B cell (primary cell): ENCODE measurements at regions not wholly inside any gene's neighbourhood (a gene's known extent, or its start where the extent isn't known, plus 50 kb on each side); places are given as distances from the start of the nearest gene placed in this dataset.

Experiments
- ATAC-seq: fragments of 200-7000 bp; cut with Tn5 transposase; one replicate; pipeline ENCODE4 v1.10.0; 2021; ENCODE audit warnings: low read depth, mild to moderate bottlenecking, moderate number of reproducible peaks, moderate library complexity
- CTCF ChIA-PET: fragments of 350-600 bp; sonication (Branson Sonifier 250); formaldehyde crosslinking; loops from one replicate; lab custom pipeline; 2021; ENCODE audit warnings: antibody characterized with exemption, inconsistent platforms; lab: Charles Lee
- POLR2A ChIA-PET: fragments of 350-600 bp; sonication (Branson Sonifier 250); formaldehyde crosslinking; loops from one replicate; lab custom pipeline; 2021; ENCODE audit warnings: antibody characterized with exemption; lab: Charles Lee
- DNase-seq: peaks from one replicate; pipeline ENCODE4 v3.0.0; 2013
- H2AFZ ChIP-seq: 2 replicates; pipeline ENCODE4 v1.6.1; 2012; ENCODE audit warnings: mild to moderate bottlenecking, low read depth, low read length; ENCODE audit not compliant: insufficient read depth, poor library complexity, severe bottlenecking
- H3K27ac ChIP-seq, 2 donors: 1 replicate in 1 of 2; 2 replicates in 1 of 2; pipeline ENCODE4 v1.5.1; 2012 to 2013; ENCODE audit warnings: low read length in 2 of 2, mild to moderate bottlenecking in 2 of 2, moderate library complexity in 1 of 2
- H3K27me3 ChIP-seq, 4 experiments: fragments of 200-600 bp in 1 of 4; sonication (generic) in 1 of 4; replicated peaks in 1 of 4; 1 replicate in 2 of 4; 2 replicates in 2 of 4; pipeline versions ENCODE4 v1.6.1 to v1.7.0; 2013 to 2016; ENCODE audit warnings: low read length in 3 of 4, mild to moderate bottlenecking in 2 of 4, mixed read lengths in 1 of 4, moderate library complexity in 1 of 4; ENCODE audit not compliant: insufficient read depth in 4 of 4, control insufficient read depth in 3 of 4; ENCODE audit errors: control extremely low read depth in 1 of 4
- H3K36me3 ChIP-seq, 2 experiments: replicated peaks in 1 of 2; 1 replicate in 1 of 2; 2 replicates in 1 of 2; pipeline versions ENCODE4 v1.6.1 to v1.7.1; 2013; ENCODE audit warnings: low read length in 1 of 2; ENCODE audit not compliant: insufficient read depth in 2 of 2, control insufficient read depth in 1 of 2; ENCODE audit errors: control extremely low read depth in 1 of 2, extremely low read depth in 1 of 2
- H3K4me1 ChIP-seq, 2 donors: fragments of 200-600 bp in 1 of 2; sonication (generic) in 1 of 2; 1 replicate in 1 of 2; 2 replicates in 1 of 2; pipeline versions ENCODE4 v1.5.1 to v1.6.1; 2013 to 2017; ENCODE audit warnings: low read length in 2 of 2; ENCODE audit not compliant: control insufficient read depth in 2 of 2, insufficient read depth in 2 of 2
- H3K4me2 ChIP-seq: replicated peaks from 2 replicates; pipeline ENCODE3; 2012; ENCODE audit warnings: mild to moderate bottlenecking, low read depth, low read length; ENCODE audit not compliant: poor library complexity, severe bottlenecking
- H3K4me3 ChIP-seq, 5 experiments: fragments of 200-600 bp in 1 of 5; sonication (generic) in 1 of 5; 1 replicate in 3 of 5; 2 replicates in 2 of 5; pipeline versions ENCODE4 v1.5.1 to v1.7.0; 2011 to 2016; ENCODE audit warnings: low read length in 4 of 5, mild to moderate bottlenecking in 4 of 5, low read depth in 2 of 5, control low read depth in 1 of 5, moderate library complexity in 1 of 5; ENCODE audit not compliant: insufficient read depth in 1 of 5; ENCODE audit errors: control extremely low read depth in 1 of 5, extremely low read depth in 1 of 5
- H3K79me2 ChIP-seq: fragments of 200-600 bp; sonication (generic); one replicate; pipeline ENCODE4 v1.6.0; 2016; ENCODE audit warnings: low read length; ENCODE audit not compliant: control insufficient read depth, insufficient read depth
- H3K9ac ChIP-seq: fragments of 200-600 bp; sonication (generic); 2 replicates; pipeline ENCODE4 v1.6.1; 2017; ENCODE audit warnings: mild to moderate bottlenecking, low read length, moderate library complexity
- H3K9me3 ChIP-seq, 3 donors: one replicate each; pipeline versions ENCODE4 v1.6.1 to v1.7.1; 2013; ENCODE audit warnings: low read length in 2 of 3; ENCODE audit not compliant: control insufficient read depth in 2 of 3, insufficient read depth in 1 of 3; ENCODE audit errors: control extremely low read depth in 1 of 3
- H4K20me1 ChIP-seq: 2 replicates; pipeline ENCODE4 v1.6.0; 2012; ENCODE audit warnings: mild to moderate bottlenecking, low read length; ENCODE audit not compliant: insufficient read depth, control insufficient read depth, poor library complexity, severe bottlenecking
- H3K27ac Mint-ChIP-seq: one replicate; pipeline ENCODE4 v1.8.0; 2021; ENCODE audit warnings: mixed read lengths
- H3K27me3 Mint-ChIP-seq: one replicate; pipeline ENCODE4 v1.8.0; 2021; ENCODE audit warnings: mixed read lengths
- H3K4me1 Mint-ChIP-seq: one replicate; pipeline ENCODE4 v1.8.0; 2021; ENCODE audit warnings: mixed read lengths
- H3K4me3 Mint-ChIP-seq: one replicate; pipeline ENCODE4 v1.8.0; 2021; ENCODE audit warnings: mixed read lengths
- H3K9me3 Mint-ChIP-seq: one replicate; pipeline ENCODE4 v1.8.0; 2022; ENCODE audit warnings: mixed read lengths; ENCODE audit not compliant: insufficient read depth
- EZH2 ChIP-seq: IDR thresholded peaks from 2 replicates; pipeline ENCODE4 v1.6.1; 2012; ENCODE audit warnings: borderline replicate concordance, low read depth, mild to moderate bottlenecking, moderate library complexity, low read length; ENCODE audit not compliant: insufficient read depth, poor library complexity, severe bottlenecking
- WGBS: methylation state at CpG from one replicate; pipeline ENCODE4 v1.1.5; 2013; ENCODE audit warnings: missing lambda C conversion rate; ENCODE audit not compliant: insufficient coverage; 5-methylcytosine and 5-hydroxymethylcytosine counted together
- intact Hi-C: fragments of 100-400 bp; cut with micrococcal nuclease; formaldehyde crosslinking; loops from one replicate; pipeline ENCODE4 v1.10.0; 2022
- TF ChIP-seq, protein P1 (sequence below): fragments of 200-600 bp; IDR thresholded peaks from one replicate; pipeline ENCODE4 v1.8.0; 2022; ENCODE audit warnings: antibody characterized with exemption, mild to moderate bottlenecking

- H3K4me3 Mint-ChIP-seq = no peak overlapping the region
- H3K4me3 ChIP-seq = no peak overlapping the region
- DNase-seq (no peak), ATAC-seq (no peak)
- ChIA-PET CTCF (no interaction called here), POLR2A (no interaction called here)
- H4K20me1 ChIP-seq = no peaks in the 10 kb centered on the region
- intact Hi-C loops = no loop called here
- H3K79me2 ChIP-seq = no peaks in the 10 kb centered on the region
- H3K27ac Mint-ChIP-seq = no peak overlapping the region
- H3K4me1 ChIP-seq = no peaks in the 10 kb centered on the region
- H3K9me3 Mint-ChIP-seq = no peaks in the 10 kb centered on the region
- H3K4me1 Mint-ChIP-seq = no peaks in the 10 kb centered on the region
- H3K9me3 ChIP-seq = no peaks in the 10 kb centered on the region
- TF ChIP-seq EZH2 = no peak
- TF ChIP-seq, protein P1, sequence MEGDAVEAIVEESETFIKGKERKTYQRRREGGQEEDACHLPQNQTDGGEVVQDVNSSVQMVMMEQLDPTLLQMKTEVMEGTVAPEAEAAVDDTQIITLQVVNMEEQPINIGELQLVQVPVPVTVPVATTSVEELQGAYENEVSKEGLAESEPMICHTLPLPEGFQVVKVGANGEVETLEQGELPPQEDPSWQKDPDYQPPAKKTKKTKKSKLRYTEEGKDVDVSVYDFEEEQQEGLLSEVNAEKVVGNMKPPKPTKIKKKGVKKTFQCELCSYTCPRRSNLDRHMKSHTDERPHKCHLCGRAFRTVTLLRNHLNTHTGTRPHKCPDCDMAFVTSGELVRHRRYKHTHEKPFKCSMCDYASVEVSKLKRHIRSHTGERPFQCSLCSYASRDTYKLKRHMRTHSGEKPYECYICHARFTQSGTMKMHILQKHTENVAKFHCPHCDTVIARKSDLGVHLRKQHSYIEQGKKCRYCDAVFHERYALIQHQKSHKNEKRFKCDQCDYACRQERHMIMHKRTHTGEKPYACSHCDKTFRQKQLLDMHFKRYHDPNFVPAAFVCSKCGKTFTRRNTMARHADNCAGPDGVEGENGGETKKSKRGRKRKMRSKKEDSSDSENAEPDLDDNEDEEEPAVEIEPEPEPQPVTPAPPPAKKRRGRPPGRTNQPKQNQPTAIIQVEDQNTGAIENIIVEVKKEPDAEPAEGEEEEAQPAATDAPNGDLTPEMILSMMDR = no peak
- 93% methylated on average over 2 of the region's 3 CpGs for WGBS
- no peak overlapping the region for H3K4me2 ChIP-seq
- no peaks in the 10 kb centered on the region for H3K27me3 Mint-ChIP-seq
- no peak overlapping the region for H3K9ac ChIP-seq
- H3K27ac ChIP-seq = no peak overlapping the region
- no peak overlapping the region for H2AFZ ChIP-seq
- no peaks in the 10 kb centered on the region for H3K36me3 ChIP-seq
- H3K27me3 ChIP-seq = no peaks in the 10 kb centered on the region
Measured at GRCh38 chr2:184037273-184037672, 561.1 kb upstream of the ZNF804A start.

DNA sequence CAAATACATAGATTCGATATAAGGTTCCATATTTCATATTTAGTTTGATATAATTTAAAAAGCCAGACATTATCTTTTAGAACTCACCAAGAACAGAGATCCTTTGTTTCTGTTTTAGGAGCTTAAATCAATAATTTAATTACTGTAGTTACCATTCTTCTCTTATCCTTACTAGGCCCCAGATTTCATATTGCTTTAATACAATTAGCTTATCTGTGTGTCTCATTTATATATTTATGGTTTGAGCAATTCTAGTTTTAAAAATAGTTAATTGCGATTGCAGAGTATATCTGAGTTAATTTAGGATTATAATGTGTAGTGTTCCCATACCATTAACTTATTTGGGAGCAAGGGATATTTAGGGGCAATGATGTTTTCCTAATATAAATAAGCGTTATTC, 558.8 kb upstream of the ZNF804A start:
- Histone ChIP-seq H3K36me3 (no peaks in the 10 kb centered on the region), H3K4me1 (no peaks in the 10 kb centered on the region), H4K20me1 (no peaks in the 10 kb centered on the region), H3K4me2 (no peak overlapping the region), H3K9me3 (no peaks in the 10 kb centered on the region), H3K79me2 (no peaks in the 10 kb centered on the region), H3K27me3 (no peaks in the 10 kb centered on the region), H3K9ac (no peak overlapping the region), H3K4me3 (no peak overlapping the region), H2AFZ (no peak overlapping the region), H3K27ac (no peak overlapping the region)
- Mint-ChIP-seq H3K4me3 (no peak overlapping the region), H3K27me3 (no peaks in the 10 kb centered on the region), H3K9me3 (no peaks in the 10 kb centered on the region), H3K27ac (no peak overlapping the region), H3K4me1 (no peaks in the 10 kb centered on the region)
- intact Hi-C loops = no loop called here
- TF ChIP-seq, protein P1 = no peak
- no peak for TF ChIP-seq EZH2
- DNase-seq = no peak
- WGBS = no CpG with 5 or more reads among the region's 3 CpGs
- ATAC-seq = no peak
- CTCF ChIA-PET = no interaction called here
- POLR2A ChIA-PET = no interaction called here
